WTC11 (cell line): ENCODE measurements at regions not wholly inside any gene's neighbourhood (a gene's known extent, or its start where the extent isn't known, plus 50 kb on each side); places are given as distances from the start of the nearest gene placed in this dataset.

Experiments used
- ATAC-seq: fragments of 200-7000 bp; cut with Tn5 transposase; 2 replicates; pipeline ENCODE4 v1.10.0; 2021; ENCODE audit warnings: mild to moderate bottlenecking, moderate library complexity
- CTCF ChIA-PET: fragments of 300-600 bp; sonication (Branson Sonifier 250); formaldehyde crosslinking; loops from one replicate; lab custom pipeline; 2021; ENCODE audit warnings: antibody characterized with exemption; lab: Charles Lee
- POLR2A ChIA-PET: fragments of 350-600 bp; sonication (Branson Sonifier 250); formaldehyde crosslinking; loops from one replicate; lab custom pipeline; 2021; ENCODE audit warnings: antibody characterized with exemption; lab: Charles Lee
- DNase-seq: peaks from one replicate; pipeline ENCODE4 v3.0.0; 2021; ENCODE audit warnings: low spot score
- H3K27ac Mint-ChIP-seq: 2 replicates; pipeline ENCODE4 v1.8.0; 2021; ENCODE audit warnings: mixed read lengths
- H3K27me3 Mint-ChIP-seq: 2 replicates; pipeline ENCODE4 v1.8.0; 2021; ENCODE audit warnings: low read depth, mild to moderate bottlenecking, moderate library complexity, mixed read lengths
- H3K36me3 Mint-ChIP-seq: 2 replicates; pipeline ENCODE4 v1.8.0; 2021; ENCODE audit warnings: mixed read lengths
- H3K4me1 Mint-ChIP-seq: 2 replicates; pipeline ENCODE4 v1.8.0; 2022; ENCODE audit warnings: mixed read lengths
- H3K4me3 Mint-ChIP-seq: 2 replicates; pipeline ENCODE4 v1.8.0; 2021; ENCODE audit warnings: mild to moderate bottlenecking, moderate library complexity, mixed read lengths
- H3K9me3 Mint-ChIP-seq: 2 replicates; pipeline ENCODE4 v1.8.0; 2021; ENCODE audit warnings: mixed read lengths
- AR ChIP-seq: fragments of 250-450 bp; sonication (Bioruptor Pico); IDR thresholded peaks from 2 replicates; pipeline ENCODE4 v1.9.0; 2021; ENCODE audit warnings: mild to moderate bottlenecking
- E2F1 ChIP-seq: sonication (generic); formaldehyde crosslinking; IDR thresholded peaks from 2 replicates; pipeline ENCODE4 v1.8.0; 2022; ENCODE audit warnings: mild to moderate bottlenecking, missing genetic modification reagents
- ERG ChIP-seq: fragments of 250-450 bp; sonication (Bioruptor Pico); IDR thresholded peaks from 2 replicates; pipeline ENCODE4 v1.8.0; 2021; ENCODE audit warnings: mild to moderate bottlenecking
- FOXJ3 ChIP-seq: sonication (generic); formaldehyde crosslinking; IDR thresholded peaks from 2 replicates; pipeline ENCODE4 v1.9.0; 2021; ENCODE audit warnings: missing genetic modification reagents, mild to moderate bottlenecking, borderline replicate concordance
- GTF2I ChIP-seq: fragments of 250-450 bp; sonication (Bioruptor Pico); conservative IDR thresholded peaks from 2 replicates; pipeline ENCODE4 v1.4.0; 2021; ENCODE audit warnings: mild to moderate bottlenecking
- IRF2 ChIP-seq: sonication (generic); formaldehyde crosslinking; IDR thresholded peaks from 2 replicates; pipeline ENCODE4 v1.8.0; 2022; ENCODE audit warnings: low read depth, missing genetic modification reagents, borderline replicate concordance
- JUN ChIP-seq: sonication (generic); formaldehyde crosslinking; IDR thresholded peaks from 2 replicates; pipeline ENCODE4 v1.8.0; 2023; ENCODE audit warnings: mild to moderate bottlenecking, missing genetic modification reagents
- NFE2L1 ChIP-seq: sonication (generic); formaldehyde crosslinking; IDR thresholded peaks from 2 replicates; pipeline ENCODE4 v1.8.1; 2023; ENCODE audit warnings: missing genetic modification reagents
- NFYB ChIP-seq: sonication (generic); formaldehyde crosslinking; conservative IDR thresholded peaks from 2 replicates; pipeline ENCODE4 v1.8.0; 2022; ENCODE audit warnings: low read depth, missing genetic modification reagents
- TEAD1 ChIP-seq: sonication (generic); formaldehyde crosslinking; IDR thresholded peaks from 2 replicates; pipeline ENCODE4 v1.8.0; 2022; ENCODE audit warnings: mild to moderate bottlenecking, missing genetic modification reagents
- ZNF263 ChIP-seq: sonication (generic); formaldehyde crosslinking; IDR thresholded peaks from 2 replicates; pipeline ENCODE4 v1.8.1; 2022; ENCODE audit warnings: low read depth, mild to moderate bottlenecking, moderate library complexity, missing genetic modification reagents
- ZNF416 ChIP-seq: fragments of 250-450 bp; sonication (Bioruptor Pico); IDR thresholded peaks from 2 replicates; pipeline ENCODE4 v1.9.0; 2021; ENCODE audit warnings: mild to moderate bottlenecking, inconsistent platforms
- ZNF423 ChIP-seq: fragments of 250-450 bp; sonication (Bioruptor Pico); IDR thresholded peaks from 2 replicates; pipeline ENCODE4 v2.1.2; 2022; ENCODE audit warnings: mild to moderate bottlenecking, moderate library complexity
- ZNF512 ChIP-seq: sonication (generic); formaldehyde crosslinking; IDR thresholded peaks from 2 replicates; pipeline ENCODE4 v1.8.1; 2022; ENCODE audit warnings: missing genetic modification reagents, borderline replicate concordance
- ZNF532 ChIP-seq: fragments of 250-450 bp; sonication (Bioruptor Pico); IDR thresholded peaks from 2 replicates; pipeline ENCODE4 v1.9.0; 2021; ENCODE audit warnings: mild to moderate bottlenecking, borderline replicate concordance
- TF ChIP-seq, protein P1 (sequence below): sonication (generic); formaldehyde crosslinking; conservative IDR thresholded peaks from 2 replicates; pipeline ENCODE4 v1.8.1; 2022; ENCODE audit warnings: mild to moderate bottlenecking, missing genetic modification reagents
- TF ChIP-seq, protein P2 (sequence below): sonication (generic); formaldehyde crosslinking; IDR thresholded peaks from 2 replicates; pipeline ENCODE4 v1.8.0; 2023; ENCODE audit warnings: mild to moderate bottlenecking, missing genetic modification reagents
- TF ChIP-seq, protein P3 (sequence below): sonication (generic); formaldehyde crosslinking; IDR thresholded peaks from 2 replicates; pipeline ENCODE4 v1.8.1; 2023; ENCODE audit warnings: mild to moderate bottlenecking, missing genetic modification reagents

DNA sequence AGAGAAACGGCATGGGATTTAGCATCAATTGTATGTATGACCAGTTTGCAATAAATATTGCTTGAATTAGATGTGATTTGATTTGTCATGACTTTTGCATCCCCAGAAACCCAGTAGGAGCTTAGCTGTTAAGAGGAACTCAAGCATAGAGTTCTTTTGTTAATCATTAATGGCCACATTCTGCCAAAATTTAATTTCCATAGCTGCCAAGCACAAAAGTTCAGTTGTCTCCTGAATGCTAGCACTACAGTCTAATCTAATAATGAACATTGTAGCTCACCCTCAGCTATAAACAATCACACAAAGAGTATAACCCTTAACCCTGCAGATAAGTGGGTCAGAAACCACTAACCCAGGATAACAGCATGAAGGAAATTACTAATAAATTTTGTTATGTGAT is 169.8 kb upstream of the GRAMD2B start:
- H3K4me1 Mint-ChIP-seq: no peaks in the 10 kb centered on the region
- no peak for ATAC-seq
- H3K36me3 Mint-ChIP-seq: no peaks in the 10 kb centered on the region; the same call in 1 of the 2 replicates
- H3K4me3 Mint-ChIP-seq: no peak overlapping the region
- DNase-seq: no peak
- peaks cover 6% of the 10 kb centered on the region for H3K9me3 Mint-ChIP-seq
- TF ChIP-seq, protein P1, sequence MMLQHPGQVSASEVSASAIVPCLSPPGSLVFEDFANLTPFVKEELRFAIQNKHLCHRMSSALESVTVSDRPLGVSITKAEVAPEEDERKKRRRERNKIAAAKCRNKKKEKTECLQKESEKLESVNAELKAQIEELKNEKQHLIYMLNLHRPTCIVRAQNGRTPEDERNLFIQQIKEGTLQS (CRISPR knock-in tag): no peak
- no peak for TF ChIP-seq ZNF423 (CRISPR knock-in tag)
- TF ChIP-seq, protein P2, sequence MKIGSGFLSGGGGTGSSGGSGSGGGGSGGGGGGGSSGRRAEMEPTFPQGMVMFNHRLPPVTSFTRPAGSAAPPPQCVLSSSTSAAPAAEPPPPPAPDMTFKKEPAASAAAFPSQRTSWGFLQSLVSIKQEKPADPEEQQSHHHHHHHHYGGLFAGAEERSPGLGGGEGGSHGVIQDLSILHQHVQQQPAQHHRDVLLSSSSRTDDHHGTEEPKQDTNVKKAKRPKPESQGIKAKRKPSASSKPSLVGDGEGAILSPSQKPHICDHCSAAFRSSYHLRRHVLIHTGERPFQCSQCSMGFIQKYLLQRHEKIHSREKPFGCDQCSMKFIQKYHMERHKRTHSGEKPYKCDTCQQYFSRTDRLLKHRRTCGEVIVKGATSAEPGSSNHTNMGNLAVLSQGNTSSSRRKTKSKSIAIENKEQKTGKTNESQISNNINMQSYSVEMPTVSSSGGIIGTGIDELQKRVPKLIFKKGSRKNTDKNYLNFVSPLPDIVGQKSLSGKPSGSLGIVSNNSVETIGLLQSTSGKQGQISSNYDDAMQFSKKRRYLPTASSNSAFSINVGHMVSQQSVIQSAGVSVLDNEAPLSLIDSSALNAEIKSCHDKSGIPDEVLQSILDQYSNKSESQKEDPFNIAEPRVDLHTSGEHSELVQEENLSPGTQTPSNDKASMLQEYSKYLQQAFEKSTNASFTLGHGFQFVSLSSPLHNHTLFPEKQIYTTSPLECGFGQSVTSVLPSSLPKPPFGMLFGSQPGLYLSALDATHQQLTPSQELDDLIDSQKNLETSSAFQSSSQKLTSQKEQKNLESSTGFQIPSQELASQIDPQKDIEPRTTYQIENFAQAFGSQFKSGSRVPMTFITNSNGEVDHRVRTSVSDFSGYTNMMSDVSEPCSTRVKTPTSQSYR (CRISPR knock-in tag): no peak
- no peak for TF ChIP-seq AR (CRISPR knock-in tag)
- no peak for TF ChIP-seq ZNF512
- no peak for TF ChIP-seq ZNF532 (CRISPR knock-in tag)
- TF ChIP-seq JUN (CRISPR knock-in tag): no peak
- TF ChIP-seq NFE2L1: no peak
- TF ChIP-seq FOXJ3 (CRISPR knock-in tag): no peak
- no peak for TF ChIP-seq E2F1 (CRISPR knock-in tag)
- TF ChIP-seq, protein P3, sequence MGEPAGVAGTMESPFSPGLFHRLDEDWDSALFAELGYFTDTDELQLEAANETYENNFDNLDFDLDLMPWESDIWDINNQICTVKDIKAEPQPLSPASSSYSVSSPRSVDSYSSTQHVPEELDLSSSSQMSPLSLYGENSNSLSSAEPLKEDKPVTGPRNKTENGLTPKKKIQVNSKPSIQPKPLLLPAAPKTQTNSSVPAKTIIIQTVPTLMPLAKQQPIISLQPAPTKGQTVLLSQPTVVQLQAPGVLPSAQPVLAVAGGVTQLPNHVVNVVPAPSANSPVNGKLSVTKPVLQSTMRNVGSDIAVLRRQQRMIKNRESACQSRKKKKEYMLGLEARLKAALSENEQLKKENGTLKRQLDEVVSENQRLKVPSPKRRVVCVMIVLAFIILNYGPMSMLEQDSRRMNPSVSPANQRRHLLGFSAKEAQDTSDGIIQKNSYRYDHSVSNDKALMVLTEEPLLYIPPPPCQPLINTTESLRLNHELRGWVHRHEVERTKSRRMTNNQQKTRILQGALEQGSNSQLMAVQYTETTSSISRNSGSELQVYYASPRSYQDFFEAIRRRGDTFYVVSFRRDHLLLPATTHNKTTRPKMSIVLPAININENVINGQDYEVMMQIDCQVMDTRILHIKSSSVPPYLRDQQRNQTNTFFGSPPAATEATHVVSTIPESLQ (CRISPR knock-in tag): no peak
- TF ChIP-seq ZNF263: no peak
- no peak for TF ChIP-seq GTF2I (CRISPR knock-in tag)
- no peak for TF ChIP-seq ZNF416 (CRISPR knock-in tag)
- no peak for TF ChIP-seq IRF2 (CRISPR knock-in tag)
- TF ChIP-seq ERG: no peak
- no peak for TF ChIP-seq NFYB (CRISPR knock-in tag)
- TF ChIP-seq TEAD1 (CRISPR knock-in tag): no peak
- TF ChIP-seq, all 79 proteins: peak for 0
- ChIA-PET CTCF (no interaction called here), POLR2A (no interaction called here)
- H3K27me3 Mint-ChIP-seq: no peaks in the 10 kb centered on the region; the same call in 1 of the 2 replicates
- no peak overlapping the region for H3K27ac Mint-ChIP-seq
